AG09319 (cell line): ENCODE measurements at regions not wholly inside any gene's neighbourhood (a gene's known extent, or its start where the extent isn't known, plus 50 kb on each side); places are given as distances from the start of the nearest gene placed in this dataset.
A peak's percentile ranks its signal among the peaks of the same experiment; 100 is the strongest.

ENCODE experiments used
- DNase-seq: peaks from one replicate; pipeline ENCODE4 v3.0.0-alpha.2; 2010; ENCODE audit warnings: low read depth; ENCODE audit errors: extremely low read depth
- TF ChIP-seq, protein P1 (sequence below): IDR thresholded peaks from 2 replicates; pipeline ENCODE4 v1.5.1; 2011; ENCODE audit warnings: low read depth, mild to moderate bottlenecking, inconsistent platforms, low read length, moderate library complexity

DNA sequence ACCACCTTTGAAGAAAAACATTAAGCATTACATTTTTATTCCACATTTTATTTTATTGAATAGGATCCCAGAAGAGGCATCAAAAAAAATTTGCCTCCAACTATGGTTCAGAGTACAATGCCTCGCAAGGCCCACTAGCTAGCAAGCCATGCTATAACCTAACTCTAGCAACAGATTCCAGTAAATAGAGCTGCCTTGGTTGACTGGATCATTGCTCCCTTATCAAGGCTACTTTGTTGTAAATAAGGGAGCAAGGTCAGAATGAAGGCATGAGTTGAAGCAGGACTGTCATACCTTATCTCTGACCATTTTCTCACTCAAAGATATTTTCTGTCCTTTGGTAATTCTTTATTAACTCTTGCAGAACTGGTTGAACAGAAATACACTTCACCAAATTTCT is 672.6 kb downstream of the EPHA4 start:
- DNase-seq, result no peak
- TF ChIP-seq, protein P1, sequence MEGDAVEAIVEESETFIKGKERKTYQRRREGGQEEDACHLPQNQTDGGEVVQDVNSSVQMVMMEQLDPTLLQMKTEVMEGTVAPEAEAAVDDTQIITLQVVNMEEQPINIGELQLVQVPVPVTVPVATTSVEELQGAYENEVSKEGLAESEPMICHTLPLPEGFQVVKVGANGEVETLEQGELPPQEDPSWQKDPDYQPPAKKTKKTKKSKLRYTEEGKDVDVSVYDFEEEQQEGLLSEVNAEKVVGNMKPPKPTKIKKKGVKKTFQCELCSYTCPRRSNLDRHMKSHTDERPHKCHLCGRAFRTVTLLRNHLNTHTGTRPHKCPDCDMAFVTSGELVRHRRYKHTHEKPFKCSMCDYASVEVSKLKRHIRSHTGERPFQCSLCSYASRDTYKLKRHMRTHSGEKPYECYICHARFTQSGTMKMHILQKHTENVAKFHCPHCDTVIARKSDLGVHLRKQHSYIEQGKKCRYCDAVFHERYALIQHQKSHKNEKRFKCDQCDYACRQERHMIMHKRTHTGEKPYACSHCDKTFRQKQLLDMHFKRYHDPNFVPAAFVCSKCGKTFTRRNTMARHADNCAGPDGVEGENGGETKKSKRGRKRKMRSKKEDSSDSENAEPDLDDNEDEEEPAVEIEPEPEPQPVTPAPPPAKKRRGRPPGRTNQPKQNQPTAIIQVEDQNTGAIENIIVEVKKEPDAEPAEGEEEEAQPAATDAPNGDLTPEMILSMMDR, result no peak

DNA sequence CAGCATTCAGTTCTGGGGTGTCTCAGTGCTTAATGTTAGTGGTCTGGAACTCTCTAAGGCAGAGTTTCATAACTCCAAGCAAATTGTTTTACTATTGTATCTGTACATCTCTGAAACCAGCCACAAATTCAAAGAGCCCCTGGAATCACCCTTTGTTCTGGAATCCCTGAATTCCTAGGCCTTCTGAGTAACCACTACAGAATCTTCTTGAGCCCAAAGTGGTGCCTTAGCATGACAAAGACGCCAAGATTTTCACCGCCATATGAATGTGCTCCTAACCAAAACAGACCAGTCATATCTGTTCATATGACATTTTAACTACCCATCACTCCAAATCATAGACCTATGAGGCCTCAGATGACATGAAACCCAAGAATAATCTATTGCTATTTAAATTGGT is 668.1 kb downstream of the EPHA4 start:
- DNase-seq, result no peak
- TF ChIP-seq, protein P1, result no peak

DNA sequence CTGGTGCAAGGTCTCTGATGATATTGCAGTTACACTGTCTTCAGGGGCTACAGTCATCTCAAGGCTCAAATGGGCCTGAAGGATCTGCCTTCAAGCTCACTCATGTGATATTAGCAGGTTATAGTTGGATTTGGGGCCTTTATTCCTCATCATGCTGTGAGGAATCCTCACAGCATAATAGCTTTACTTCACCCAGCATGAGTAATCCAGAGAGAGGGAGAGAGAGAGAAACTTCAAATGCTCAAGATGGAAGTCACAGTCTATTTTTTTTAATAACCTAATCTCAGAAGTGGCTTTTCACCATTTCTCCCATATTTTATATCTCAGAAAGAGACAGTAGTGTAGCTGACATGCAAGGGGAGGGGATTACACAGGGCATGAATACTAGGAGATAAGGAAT is 658.7 kb downstream of the EPHA4 start:
- DNase-seq, result no peak

DNA sequence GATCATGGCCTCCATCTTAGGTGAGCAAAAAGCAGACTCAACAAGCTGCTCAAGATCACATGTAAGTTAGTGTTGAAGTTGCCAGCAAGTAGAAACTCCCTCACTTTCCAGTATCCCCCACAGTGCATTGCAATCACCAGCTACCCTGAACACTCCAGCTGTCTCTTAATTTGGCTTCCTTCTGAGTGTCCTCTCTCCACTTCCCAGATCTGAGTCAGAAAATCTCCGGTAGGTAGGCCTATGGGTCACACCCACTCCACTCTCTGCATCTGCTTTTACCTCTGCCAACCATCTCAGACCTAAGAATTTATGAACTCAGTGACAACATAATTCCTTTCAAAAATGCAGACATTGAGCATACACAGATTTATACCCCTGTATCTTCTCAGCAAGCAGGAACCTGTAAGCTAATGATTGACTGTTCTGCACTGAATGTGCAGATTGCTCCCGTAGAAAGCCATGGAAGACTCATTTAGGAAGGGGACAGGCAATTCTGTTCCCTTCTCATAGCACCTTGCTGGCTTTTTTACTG is 656.9 kb downstream of the EPHA4 start:
- DNase-seq, result no peak
- TF ChIP-seq, protein P1, result no peak

More for the DNA sequence above, 658.7 kb downstream of the EPHA4 start:
- TF ChIP-seq, protein P1, result no peak

DNA sequence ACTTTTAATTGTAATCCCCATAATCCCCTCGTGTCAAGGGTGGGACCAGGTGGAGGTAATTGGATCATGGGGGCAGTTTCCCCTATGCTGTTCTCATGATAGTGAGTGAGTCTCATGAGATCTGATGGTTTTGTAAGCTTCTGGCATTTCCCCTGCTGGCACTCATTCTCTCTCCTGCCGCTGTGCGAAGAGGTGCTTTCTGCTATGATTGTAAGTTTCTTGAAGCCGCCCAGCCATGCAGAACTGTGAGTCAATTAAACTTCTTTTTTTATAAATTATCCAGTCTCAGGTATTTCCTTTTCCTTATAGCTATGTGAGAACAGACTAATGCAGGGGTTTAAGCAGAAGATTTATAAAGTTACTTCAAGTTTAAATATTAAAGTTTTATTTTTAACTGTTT is 655.2 kb downstream of the EPHA4 start:
- TF ChIP-seq, protein P1, result no peak
- no peak for DNase-seq

DNA sequence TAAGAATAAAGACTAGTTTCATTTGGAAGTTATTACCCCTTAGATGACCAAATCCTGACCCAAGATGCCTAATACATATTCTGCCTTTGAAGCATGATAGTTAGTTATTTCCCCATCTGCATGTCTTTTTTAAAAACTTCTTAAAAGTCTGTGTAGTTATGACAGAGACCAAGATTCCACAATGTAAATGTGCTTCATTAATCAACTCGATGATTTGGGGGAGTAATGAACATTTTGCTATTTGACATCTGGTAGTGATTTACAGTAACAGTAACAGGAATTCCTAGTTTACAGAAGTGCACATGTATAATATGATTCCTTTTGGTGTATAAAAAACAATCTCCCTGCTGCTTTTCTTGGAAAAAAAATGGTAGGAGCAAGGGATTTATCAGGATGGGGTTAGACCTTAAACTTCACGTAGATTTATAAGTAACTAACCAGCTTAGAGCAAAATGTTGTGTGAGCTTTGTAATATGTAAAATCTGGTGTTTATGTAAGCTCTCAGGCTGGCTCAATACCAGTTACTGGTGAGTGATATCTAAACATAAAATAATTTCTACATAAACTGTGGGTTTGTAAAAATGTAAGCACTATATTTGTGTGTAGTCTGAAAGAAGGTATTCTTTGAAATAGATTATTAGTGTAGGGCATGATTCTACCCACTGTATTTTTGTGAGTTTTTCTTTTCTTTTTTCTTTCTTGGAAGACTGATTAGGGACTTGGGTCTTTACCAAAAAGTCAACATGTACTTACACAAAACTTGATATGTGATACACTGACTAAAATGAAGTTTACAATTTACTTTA is 641.6 kb downstream of the EPHA4 start:
- peak; percentile 54 for DNase-seq
- TF ChIP-seq, protein P1, result no peak

DNA sequence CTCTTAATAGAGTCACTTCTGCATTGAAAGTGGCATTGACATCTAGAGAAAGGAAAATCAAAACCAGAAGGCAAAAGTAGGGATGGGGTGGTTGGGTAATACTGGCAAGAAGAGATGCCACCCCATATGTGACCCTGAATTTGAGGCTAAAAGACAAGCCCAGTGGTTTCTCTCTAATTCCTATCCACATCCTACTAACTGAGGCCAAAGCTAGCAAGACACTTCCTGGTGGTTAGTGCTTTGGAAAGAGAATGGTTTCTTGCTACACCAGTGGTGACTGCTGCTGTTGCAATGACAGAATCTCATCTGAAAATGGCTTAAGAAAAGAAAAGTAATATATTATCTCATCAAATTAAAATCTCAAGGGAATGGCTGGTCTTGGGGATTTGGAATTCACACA is 640.6 kb downstream of the EPHA4 start:
- no peak for DNase-seq

More for the DNA sequence above, 640.6 kb downstream of the EPHA4 start:
- TF ChIP-seq, protein P1, result no peak
